ENCODE measurements at regions not wholly inside any gene's neighbourhood (a gene's known extent, or its start where the extent isn't known, plus 50 kb on each side); places are given as distances from the start of the nearest gene placed in this dataset.

DNA sequence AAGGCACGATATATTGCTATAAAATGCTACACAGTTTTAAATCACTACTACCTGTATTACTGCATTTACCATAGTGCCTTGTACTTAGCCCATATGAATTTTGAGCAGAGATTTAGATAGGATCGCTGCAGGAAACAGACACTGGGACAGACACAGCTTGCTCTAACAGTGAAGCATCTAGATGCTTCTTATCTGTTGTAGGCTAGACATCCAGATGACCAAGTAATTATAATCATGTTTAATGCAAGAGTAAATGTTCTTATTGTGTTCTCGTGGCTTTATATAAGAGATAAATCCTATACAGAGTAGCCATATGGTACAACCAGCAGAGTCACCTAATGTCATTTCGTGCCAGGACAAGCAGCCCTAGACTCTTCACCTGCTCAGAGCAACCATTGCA lies 92.8 kb downstream of the ASCL1 start (continued):
- TF ChIP-seq FOXJ3 (CRISPR knock-in tag; IDR thresholded peaks at IDR 0.05): peak; percentile 79; the same call in 1 of the 2 replicates
- TF ChIP-seq MEF2A (IDR thresholded peaks at IDR 0.05; ENCODE audit: borderline replicate concordance, low read depth): no peak
- TF ChIP-seq JUND (IDR thresholded peaks at IDR 0.05): no peak
- TF ChIP-seq YY1 (IDR thresholded peaks at IDR 0.05; ENCODE audit: low read depth): no peak
- TF ChIP-seq RFX5 (IDR thresholded peaks at IDR 0.05; ENCODE audit: low read length): no peak; the same call in 1 of the 2 replicates
- no peak for TF ChIP-seq FOXM1 (IDR thresholded peaks at IDR 0.05; ENCODE audit: low read depth)
- TF ChIP-seq SIN3A (IDR thresholded peaks at IDR 0.05; ENCODE audit: borderline replicate concordance, low read depth, low read length): no peak
- TF ChIP-seq RXRA (IDR thresholded peaks at IDR 0.05; ENCODE audit: borderline replicate concordance, low read depth): no peak
- TF ChIP-seq ELF1 (IDR thresholded peaks at IDR 0.05): no peak
- no peak for TF ChIP-seq USF1 (IDR thresholded peaks at IDR 0.05; ENCODE audit: borderline replicate concordance, low read depth)
- TF ChIP-seq, protein P1, sequence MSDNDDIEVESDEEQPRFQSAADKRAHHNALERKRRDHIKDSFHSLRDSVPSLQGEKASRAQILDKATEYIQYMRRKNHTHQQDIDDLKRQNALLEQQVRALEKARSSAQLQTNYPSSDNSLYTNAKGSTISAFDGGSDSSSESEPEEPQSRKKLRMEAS (IDR thresholded peaks at IDR 0.05; ENCODE audit: low read depth): no peak
- TF ChIP-seq SMC3 (IDR thresholded peaks at IDR 0.05; ENCODE audit: low read depth, low read length): no peak
- TF ChIP-seq TCF12 (IDR thresholded peaks at IDR 0.05): peak; percentile 56; the same call in 1 of the 2 replicates
- TF ChIP-seq NRF1 (IDR thresholded peaks at IDR 0.05; ENCODE audit: low read depth, low read length): no peak
- no peak; the same call in 1 of the 2 replicates for TF ChIP-seq MXI1 (IDR thresholded peaks at IDR 0.05; ENCODE audit: low read depth, low read length)
- no peak for TF ChIP-seq USF2 (IDR thresholded peaks at IDR 0.05; ENCODE audit: borderline replicate concordance, low read depth, low read length)
- TF ChIP-seq POLR2AphosphoS5 (IDR thresholded peaks at IDR 0.05; ENCODE audit: low read depth, low read length): peak; percentile 46; the same call in 1 of the 2 replicates
- TF ChIP-seq, protein P2, sequence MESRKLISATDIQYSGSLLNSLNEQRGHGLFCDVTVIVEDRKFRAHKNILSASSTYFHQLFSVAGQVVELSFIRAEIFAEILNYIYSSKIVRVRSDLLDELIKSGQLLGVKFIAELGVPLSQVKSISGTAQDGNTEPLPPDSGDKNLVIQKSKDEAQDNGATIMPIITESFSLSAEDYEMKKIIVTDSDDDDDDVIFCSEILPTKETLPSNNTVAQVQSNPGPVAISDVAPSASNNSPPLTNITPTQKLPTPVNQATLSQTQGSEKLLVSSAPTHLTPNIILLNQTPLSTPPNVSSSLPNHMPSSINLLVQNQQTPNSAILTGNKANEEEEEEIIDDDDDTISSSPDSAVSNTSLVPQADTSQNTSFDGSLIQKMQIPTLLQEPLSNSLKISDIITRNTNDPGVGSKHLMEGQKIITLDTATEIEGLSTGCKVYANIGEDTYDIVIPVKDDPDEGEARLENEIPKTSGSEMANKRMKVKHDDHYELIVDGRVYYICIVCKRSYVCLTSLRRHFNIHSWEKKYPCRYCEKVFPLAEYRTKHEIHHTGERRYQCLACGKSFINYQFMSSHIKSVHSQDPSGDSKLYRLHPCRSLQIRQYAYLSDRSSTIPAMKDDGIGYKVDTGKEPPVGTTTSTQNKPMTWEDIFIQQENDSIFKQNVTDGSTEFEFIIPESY (IDR thresholded peaks at IDR 0.05; ENCODE audit: borderline replicate concordance, low read depth): no peak
- TF ChIP-seq FOSL2 (IDR thresholded peaks at IDR 0.05; ENCODE audit: borderline replicate concordance, low read depth): no peak
- 0 out of 2 replicates have a peak, but pooled peaks have one; percentile 52 for TF ChIP-seq TEAD4 (IDR thresholded peaks at IDR 0.05; ENCODE audit: borderline replicate concordance, insufficient read depth)
- TF ChIP-seq GATA2 (CRISPR knock-in tag; IDR thresholded peaks at IDR 0.05): peak; percentile 97
- TF ChIP-seq EZH2phosphoT487 (IDR thresholded peaks at IDR 0.05; ENCODE audit: borderline replicate concordance, low read depth): no peak
